WTC11 (cell line): ENCODE measurements at regions not wholly inside any gene's neighbourhood (a gene's known extent, or its start where the extent isn't known, plus 50 kb on each side); places are given as distances from the start of the nearest gene placed in this dataset.

Experiments
- ATAC-seq: fragments of 200-7000 bp; cut with Tn5 transposase; 2 replicates; pipeline ENCODE4 v1.10.0; 2021; ENCODE audit warnings: mild to moderate bottlenecking, moderate library complexity
- CTCF ChIA-PET: fragments of 300-600 bp; sonication (Branson Sonifier 250); formaldehyde crosslinking; loops from one replicate; lab custom pipeline; 2021; ENCODE audit warnings: antibody characterized with exemption; lab: Charles Lee
- POLR2A ChIA-PET: fragments of 350-600 bp; sonication (Branson Sonifier 250); formaldehyde crosslinking; loops from one replicate; lab custom pipeline; 2021; ENCODE audit warnings: antibody characterized with exemption; lab: Charles Lee
- DNase-seq: peaks from one replicate; pipeline ENCODE4 v3.0.0; 2021; ENCODE audit warnings: low spot score
- H3K27ac Mint-ChIP-seq: 2 replicates; pipeline ENCODE4 v1.8.0; 2021; ENCODE audit warnings: mixed read lengths
- H3K27me3 Mint-ChIP-seq: 2 replicates; pipeline ENCODE4 v1.8.0; 2021; ENCODE audit warnings: low read depth, mild to moderate bottlenecking, moderate library complexity, mixed read lengths
- H3K36me3 Mint-ChIP-seq: 2 replicates; pipeline ENCODE4 v1.8.0; 2021; ENCODE audit warnings: mixed read lengths
- H3K4me1 Mint-ChIP-seq: 2 replicates; pipeline ENCODE4 v1.8.0; 2022; ENCODE audit warnings: mixed read lengths
- H3K4me3 Mint-ChIP-seq: 2 replicates; pipeline ENCODE4 v1.8.0; 2021; ENCODE audit warnings: mild to moderate bottlenecking, moderate library complexity, mixed read lengths
- H3K9me3 Mint-ChIP-seq: 2 replicates; pipeline ENCODE4 v1.8.0; 2021; ENCODE audit warnings: mixed read lengths
- CREB1 ChIP-seq: sonication (generic); formaldehyde crosslinking; IDR thresholded peaks from 2 replicates; pipeline ENCODE4 v1.8.0; 2023; ENCODE audit warnings: mild to moderate bottlenecking, missing genetic modification reagents
- ELF4 ChIP-seq: sonication (generic); formaldehyde crosslinking; IDR thresholded peaks from 2 replicates; pipeline ENCODE4 v1.8.1; 2022; ENCODE audit warnings: low read depth, mild to moderate bottlenecking, moderate library complexity, missing genetic modification reagents
- ESRRA ChIP-seq: sonication (generic); formaldehyde crosslinking; IDR thresholded peaks from 2 replicates; pipeline ENCODE4 v1.8.1; 2022; ENCODE audit warnings: mild to moderate bottlenecking, missing genetic modification reagents, borderline replicate concordance
- ETV6 ChIP-seq: sonication (generic); formaldehyde crosslinking; IDR thresholded peaks from 2 replicates; pipeline ENCODE4 v1.8.1; 2022; ENCODE audit warnings: mild to moderate bottlenecking, missing genetic modification reagents
- FOXK1 ChIP-seq: sonication (generic); formaldehyde crosslinking; IDR thresholded peaks from 2 replicates; pipeline ENCODE4 v1.8.0; 2022; ENCODE audit warnings: mild to moderate bottlenecking, moderate library complexity, missing genetic modification reagents
- FOXP4 ChIP-seq: sonication (generic); formaldehyde crosslinking; IDR thresholded peaks from 2 replicates; pipeline ENCODE4 v1.8.0; 2022; ENCODE audit warnings: mild to moderate bottlenecking, missing genetic modification reagents
- GRHL2 ChIP-seq: fragments of 250-450 bp; sonication (Bioruptor Pico); IDR thresholded peaks from 2 replicates; pipeline ENCODE4 v1.8.0; 2022; ENCODE audit warnings: mild to moderate bottlenecking, moderate library complexity; ENCODE audit not compliant: insufficient replicate concordance, severe bottlenecking
- PRDM15 ChIP-seq: sonication (generic); formaldehyde crosslinking; IDR thresholded peaks from 2 replicates; pipeline ENCODE4 v1.8.0; 2022; ENCODE audit warnings: missing genetic modification reagents
- RORB ChIP-seq: fragments of 250-450 bp; sonication (Bioruptor Pico); IDR thresholded peaks from 2 replicates; pipeline ENCODE4 v1.9.0; 2021; ENCODE audit warnings: mild to moderate bottlenecking
- SMAD3 ChIP-seq: sonication (generic); formaldehyde crosslinking; IDR thresholded peaks from 2 replicates; pipeline ENCODE4 v1.8.0; 2022; ENCODE audit warnings: missing genetic modification reagents, mild to moderate bottlenecking, borderline replicate concordance
- SMAD4 ChIP-seq: sonication (generic); formaldehyde crosslinking; IDR thresholded peaks from 2 replicates; pipeline ENCODE4 v1.8.0; 2022; ENCODE audit warnings: mild to moderate bottlenecking, missing genetic modification reagents
- TEAD4 ChIP-seq: sonication (generic); formaldehyde crosslinking; IDR thresholded peaks from 2 replicates; pipeline ENCODE4 v1.8.0; 2022; ENCODE audit warnings: mild to moderate bottlenecking, missing genetic modification reagents
- USF2 ChIP-seq: sonication (generic); formaldehyde crosslinking; IDR thresholded peaks from 2 replicates; pipeline ENCODE4 v1.8.1; 2023; ENCODE audit warnings: mild to moderate bottlenecking, missing genetic modification reagents, moderate library complexity
- ZBTB21 ChIP-seq: sonication (generic); formaldehyde crosslinking; IDR thresholded peaks from 2 replicates; pipeline ENCODE4 v1.8.1; 2023; ENCODE audit warnings: mild to moderate bottlenecking, missing genetic modification reagents, borderline replicate concordance
- ZMAT4 ChIP-seq: fragments of 250-450 bp; sonication (Bioruptor Pico); IDR thresholded peaks from 2 replicates; pipeline ENCODE4 v1.9.0; 2021; ENCODE audit warnings: mild to moderate bottlenecking
- ZNF121 ChIP-seq: sonication (generic); formaldehyde crosslinking; IDR thresholded peaks from 2 replicates; pipeline ENCODE4 v1.8.0; 2023; ENCODE audit warnings: missing genetic modification reagents
- ZNF138 ChIP-seq: sonication (generic); formaldehyde crosslinking; conservative IDR thresholded peaks from 2 replicates; pipeline ENCODE4 v1.8.1; 2022; ENCODE audit warnings: mild to moderate bottlenecking, moderate library complexity, missing genetic modification reagents
- ZNF232 ChIP-seq: sonication (generic); formaldehyde crosslinking; IDR thresholded peaks from 2 replicates; pipeline ENCODE4 v1.8.0; 2022; ENCODE audit warnings: mild to moderate bottlenecking, missing genetic modification reagents
- ZNF416 ChIP-seq: fragments of 250-450 bp; sonication (Bioruptor Pico); IDR thresholded peaks from 2 replicates; pipeline ENCODE4 v1.9.0; 2021; ENCODE audit warnings: mild to moderate bottlenecking, inconsistent platforms
- TF ChIP-seq, protein P1 (sequence below): sonication (generic); formaldehyde crosslinking; IDR thresholded peaks from 2 replicates; pipeline ENCODE4 v1.8.0; 2022; ENCODE audit warnings: mild to moderate bottlenecking, missing genetic modification reagents
- TF ChIP-seq, protein P2 (sequence below): fragments of 250-450 bp; sonication (Bioruptor Pico); IDR thresholded peaks from 2 replicates; pipeline ENCODE4 v1.8.0; 2021; ENCODE audit warnings: mild to moderate bottlenecking
- TF ChIP-seq, protein P3 (sequence below): sonication (generic); formaldehyde crosslinking; IDR thresholded peaks from 2 replicates; pipeline ENCODE4 v1.8.1; 2022; ENCODE audit warnings: mild to moderate bottlenecking, missing genetic modification reagents, moderate library complexity, borderline replicate concordance
- TF ChIP-seq, protein P4 (sequence below): fragments of 250-450 bp; sonication (Bioruptor Pico); IDR thresholded peaks from 2 replicates; pipeline ENCODE4 v1.9.0; 2021; ENCODE audit warnings: moderate library complexity, mild to moderate bottlenecking, inconsistent platforms, borderline replicate concordance

DNA sequence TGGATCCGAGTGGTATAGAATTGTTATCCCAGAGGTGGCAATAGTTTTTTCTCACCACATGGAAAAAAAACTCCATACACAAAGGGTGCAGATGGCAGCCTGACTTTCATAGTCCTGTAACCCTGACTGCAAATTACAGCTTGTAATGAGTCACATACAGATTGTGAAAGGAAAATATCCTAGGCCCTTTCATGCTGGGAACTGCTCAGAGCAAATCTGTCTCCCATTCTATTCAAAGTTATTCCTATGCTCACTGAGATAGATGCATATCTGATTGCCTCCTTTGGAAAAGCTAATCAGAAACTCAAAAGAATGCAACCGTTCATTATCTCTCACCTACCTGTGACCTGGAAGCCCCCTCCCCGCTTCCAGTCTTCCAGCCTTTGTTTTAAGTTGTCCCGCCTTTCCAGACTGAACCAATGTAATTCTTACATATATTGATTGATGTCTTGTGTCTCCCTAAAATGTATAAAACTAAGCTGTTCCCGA, 108.7 kb upstream of the MAP3K4 start:
- peaks cover 63% of the 10 kb centered on the region for H3K4me1 Mint-ChIP-seq
- TF ChIP-seq FOXK1 (CRISPR knock-in tag), result no peak
- TF ChIP-seq, protein P1, sequence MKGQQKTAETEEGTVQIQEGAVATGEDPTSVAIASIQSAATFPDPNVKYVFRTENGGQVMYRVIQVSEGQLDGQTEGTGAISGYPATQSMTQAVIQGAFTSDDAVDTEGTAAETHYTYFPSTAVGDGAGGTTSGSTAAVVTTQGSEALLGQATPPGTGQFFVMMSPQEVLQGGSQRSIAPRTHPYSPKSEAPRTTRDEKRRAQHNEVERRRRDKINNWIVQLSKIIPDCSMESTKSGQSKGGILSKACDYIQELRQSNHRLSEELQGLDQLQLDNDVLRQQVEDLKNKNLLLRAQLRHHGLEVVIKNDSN (CRISPR knock-in tag), result no peak
- no peak for TF ChIP-seq ZBTB21 (CRISPR knock-in tag)
- no peak for TF ChIP-seq SMAD4 (CRISPR knock-in tag)
- TF ChIP-seq FOXP4 (CRISPR knock-in tag), result no peak
- no peak for TF ChIP-seq GRHL2 (CRISPR knock-in tag)
- no peak for TF ChIP-seq TEAD4 (CRISPR knock-in tag)
- no peak for TF ChIP-seq ETV6
- TF ChIP-seq SMAD3 (CRISPR knock-in tag), result no peak
- TF ChIP-seq, all 79 proteins: peak for 0
- Mint-ChIP-seq H3K36me3 (peaks cover 12% of the 10 kb centered on the region), H3K27ac (peak overlapping the region; percentile 70), H3K4me3 (peak overlapping the region; percentile 41), H3K9me3 (peaks cover 11% of the 10 kb centered on the region), H3K27me3 (no peaks in the 10 kb centered on the region)
- CTCF ChIA-PET, result interaction anchor here (0.8 to 2.7 kb wide), 4 partner anchors 48 to 488 kb away, joined by 3 to 13 read pairs (median 4); no protein-coding TSS in a partner anchor
- POLR2A ChIA-PET, result no interaction called here
- ATAC-seq, result peak; percentile 22
- no peak for DNase-seq

GRCh38 chr6:160883560-160883959, 108.0 kb upstream of the MAP3K4 start:
- ATAC-seq (0 out of 2 replicates have a peak, but pooled peaks have one; percentile 21), DNase-seq (no peak)
- peaks cover 59% of the 10 kb centered on the region for H3K4me1 Mint-ChIP-seq
- peaks cover 11% of the 10 kb centered on the region for H3K9me3 Mint-ChIP-seq
- H3K27me3 Mint-ChIP-seq, result no peaks in the 10 kb centered on the region
- peak overlapping the region; percentile 47 for H3K4me3 Mint-ChIP-seq
- H3K36me3 Mint-ChIP-seq, result peaks cover 12% of the 10 kb centered on the region
- ChIA-PET POLR2A (no interaction called here), CTCF (interaction anchor here (1.2 to 2.7 kb wide), 3 partner anchors 47 to 116 kb away, joined by 3 to 13 read pairs (median 6); no protein-coding TSS in a partner anchor)
- peak overlapping the region; percentile 89 for H3K27ac Mint-ChIP-seq
- no peak for TF ChIP-seq PRDM15
- TF ChIP-seq ZMAT4 (CRISPR knock-in tag), result no peak
- TF ChIP-seq ZNF416 (CRISPR knock-in tag), result no peak
- no peak for TF ChIP-seq ZNF138 (CRISPR knock-in tag)
- TF ChIP-seq ELF4 (CRISPR knock-in tag), result no peak
- no peak for TF ChIP-seq ZNF232 (CRISPR knock-in tag)
- no peak for TF ChIP-seq ESRRA (CRISPR knock-in tag)
- TF ChIP-seq SMAD4 (CRISPR knock-in tag), result no peak
- TF ChIP-seq, protein P2, sequence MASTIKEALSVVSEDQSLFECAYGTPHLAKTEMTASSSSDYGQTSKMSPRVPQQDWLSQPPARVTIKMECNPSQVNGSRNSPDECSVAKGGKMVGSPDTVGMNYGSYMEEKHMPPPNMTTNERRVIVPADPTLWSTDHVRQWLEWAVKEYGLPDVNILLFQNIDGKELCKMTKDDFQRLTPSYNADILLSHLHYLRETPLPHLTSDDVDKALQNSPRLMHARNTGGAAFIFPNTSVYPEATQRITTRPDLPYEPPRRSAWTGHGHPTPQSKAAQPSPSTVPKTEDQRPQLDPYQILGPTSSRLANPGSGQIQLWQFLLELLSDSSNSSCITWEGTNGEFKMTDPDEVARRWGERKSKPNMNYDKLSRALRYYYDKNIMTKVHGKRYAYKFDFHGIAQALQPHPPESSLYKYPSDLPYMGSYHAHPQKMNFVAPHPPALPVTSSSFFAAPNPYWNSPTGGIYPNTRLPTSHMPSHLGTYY (CRISPR knock-in tag), result no peak
- TF ChIP-seq, protein P3, sequence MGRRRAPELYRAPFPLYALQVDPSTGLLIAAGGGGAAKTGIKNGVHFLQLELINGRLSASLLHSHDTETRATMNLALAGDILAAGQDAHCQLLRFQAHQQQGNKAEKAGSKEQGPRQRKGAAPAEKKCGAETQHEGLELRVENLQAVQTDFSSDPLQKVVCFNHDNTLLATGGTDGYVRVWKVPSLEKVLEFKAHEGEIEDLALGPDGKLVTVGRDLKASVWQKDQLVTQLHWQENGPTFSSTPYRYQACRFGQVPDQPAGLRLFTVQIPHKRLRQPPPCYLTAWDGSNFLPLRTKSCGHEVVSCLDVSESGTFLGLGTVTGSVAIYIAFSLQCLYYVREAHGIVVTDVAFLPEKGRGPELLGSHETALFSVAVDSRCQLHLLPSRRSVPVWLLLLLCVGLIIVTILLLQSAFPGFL (CRISPR knock-in tag), result no peak
- TF ChIP-seq, protein P1 (CRISPR knock-in tag), result no peak
- no peak for TF ChIP-seq USF2
- TF ChIP-seq RORB (CRISPR knock-in tag), result no peak
- no peak for TF ChIP-seq ZNF121 (CRISPR knock-in tag)
- TF ChIP-seq, protein P4, sequence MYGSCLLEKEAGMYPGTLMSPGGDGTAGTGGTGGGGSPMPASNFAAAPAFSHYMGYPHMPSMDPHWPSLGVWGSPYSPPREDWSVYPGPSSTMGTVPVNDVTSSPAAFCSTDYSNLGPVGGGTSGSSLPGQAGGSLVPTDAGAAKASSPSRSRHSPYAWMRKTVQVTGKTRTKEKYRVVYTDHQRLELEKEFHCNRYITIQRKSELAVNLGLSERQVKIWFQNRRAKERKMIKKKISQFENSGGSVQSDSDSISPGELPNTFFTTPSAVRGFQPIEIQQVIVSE (CRISPR knock-in tag), result no peak
- TF ChIP-seq CREB1 (CRISPR knock-in tag), result no peak
